ENCODE measurements at regions not wholly inside any gene's neighbourhood (a gene's known extent, or its start where the extent isn't known, plus 50 kb on each side); places are given as distances from the start of the nearest gene placed in this dataset.

- DNase-seq: no peak
Observed at GRCh38 chr2:196434217-196434616, 205.3 kb upstream of the CCDC150 start.

- DNase-seq: no peak
Observed at GRCh38 chr2:196435189-196435588, 204.3 kb upstream of the CCDC150 start.

- DNase-seq: no peak
Observed at GRCh38 chr2:196437626-196438025, 201.9 kb upstream of the CCDC150 start.

GRCh38 chr2:196439760-196440159, 199.8 kb upstream of the CCDC150 start:
- no peak for DNase-seq

- no peak for DNase-seq
Observed at GRCh38 chr2:196440413-196440812, 199.1 kb upstream of the CCDC150 start.

- no peak for DNase-seq
Observed at GRCh38 chr2:196441527-196441926, 198.0 kb upstream of the CCDC150 start.

GRCh38 chr2:196442211-196442610, 197.3 kb upstream of the CCDC150 start:
- DNase-seq: no peak

- DNase-seq: no peak
Observed at GRCh38 chr2:196444442-196444841, 195.1 kb upstream of the CCDC150 start.

- DNase-seq: no peak
Observed at GRCh38 chr2:196445991-196446390, 193.5 kb upstream of the CCDC150 start.

- DNase-seq: no peak
Observed at GRCh38 chr2:196448407-196449079, 191.0 kb upstream of the CCDC150 start.

- DNase-seq: no peak
Observed at GRCh38 chr2:196449083-196449482, 190.4 kb upstream of the CCDC150 start.

- DNase-seq: no peak
Observed at GRCh38 chr2:196452758-196453157, 186.8 kb upstream of the CCDC150 start.

- DNase-seq: peak in 2 of 56 donors; percentile 8 to 25
Observed at GRCh38 chr2:196453613-196454047, 185.9 kb upstream of the CCDC150 start.

- no peak for DNase-seq
Observed at GRCh38 chr2:196454492-196454891, 185.0 kb upstream of the CCDC150 start.

- no peak for DNase-seq
Observed at GRCh38 chr2:196459539-196459938, 180.0 kb upstream of the CCDC150 start.

- no peak for DNase-seq
Observed at GRCh38 chr2:196463706-196464105, 175.8 kb upstream of the CCDC150 start.

- DNase-seq: no peak
Observed at GRCh38 chr2:196464311-196464710, 175.2 kb upstream of the CCDC150 start.

GRCh38 chr2:196466581-196466980, 172.9 kb upstream of the CCDC150 start:
- DNase-seq: no peak

- no peak for DNase-seq
Observed at GRCh38 chr2:196468394-196468793, 171.1 kb upstream of the CCDC150 start.

GRCh38 chr2:196473617-196474016, 165.9 kb upstream of the CCDC150 start:
- DNase-seq: peak in 2 of 56 donors; percentile 17 to 18

- no peak for DNase-seq
Observed at GRCh38 chr2:196475611-196476010, 163.9 kb upstream of the CCDC150 start.

GRCh38 chr2:196478588-196478987, 160.9 kb upstream of the CCDC150 start:
- DNase-seq: no peak

GRCh38 chr2:196479350-196479749, 160.2 kb upstream of the CCDC150 start:
- DNase-seq: no peak
